Activated T-helper 1 cell treated with anti-CD3 and anti-CD28 coated beads, Interleukin-12 subunit alpha, Interleukin-12 subunit beta, Interleukin-2, Interleukin-4 antibody, amounts not matched to agents 30 ng/mL and 10 ng/mL and 1 ng/mL, durations not matched to agents 14 hours and 24 hours and 36 hours (primary cell): ENCODE measurements at regions not wholly inside any gene's neighbourhood (a gene's known extent, or its start where the extent isn't known, plus 50 kb on each side); places are given as distances from the start of the nearest gene placed in this dataset.

Experiments used
- DNase-seq: peaks from one replicate; pipeline ENCODE4 v3.0.0; 2021; ENCODE audit warnings: low spot score
- H3K27ac Mint-ChIP-seq: one replicate; pipeline ENCODE4 v1.8.0; 2021; ENCODE audit warnings: mild to moderate bottlenecking, mixed read lengths
- H3K27me3 Mint-ChIP-seq: one replicate; pipeline ENCODE4 v1.8.0; 2022; ENCODE audit warnings: mild to moderate bottlenecking, moderate library complexity, mixed read lengths; ENCODE audit not compliant: insufficient read depth
- H3K36me3 Mint-ChIP-seq: one replicate; pipeline ENCODE4 v1.8.0; 2021; ENCODE audit warnings: low read depth, mixed read lengths
- H3K4me1 Mint-ChIP-seq: one replicate; pipeline ENCODE4 v1.8.0; 2021; ENCODE audit warnings: low read depth, mixed read lengths
- H3K4me3 Mint-ChIP-seq: one replicate; pipeline ENCODE4 v1.8.0; 2021; ENCODE audit warnings: mild to moderate bottlenecking, moderate library complexity, mixed read lengths
- H3K9me3 Mint-ChIP-seq: one replicate; pipeline ENCODE4 v1.8.0; 2021; ENCODE audit warnings: mixed read lengths
- intact Hi-C: fragments of 100-400 bp; cut with micrococcal nuclease; formaldehyde crosslinking; loops from one replicate; pipeline ENCODE4 v1.15.1; 2024

DNA sequence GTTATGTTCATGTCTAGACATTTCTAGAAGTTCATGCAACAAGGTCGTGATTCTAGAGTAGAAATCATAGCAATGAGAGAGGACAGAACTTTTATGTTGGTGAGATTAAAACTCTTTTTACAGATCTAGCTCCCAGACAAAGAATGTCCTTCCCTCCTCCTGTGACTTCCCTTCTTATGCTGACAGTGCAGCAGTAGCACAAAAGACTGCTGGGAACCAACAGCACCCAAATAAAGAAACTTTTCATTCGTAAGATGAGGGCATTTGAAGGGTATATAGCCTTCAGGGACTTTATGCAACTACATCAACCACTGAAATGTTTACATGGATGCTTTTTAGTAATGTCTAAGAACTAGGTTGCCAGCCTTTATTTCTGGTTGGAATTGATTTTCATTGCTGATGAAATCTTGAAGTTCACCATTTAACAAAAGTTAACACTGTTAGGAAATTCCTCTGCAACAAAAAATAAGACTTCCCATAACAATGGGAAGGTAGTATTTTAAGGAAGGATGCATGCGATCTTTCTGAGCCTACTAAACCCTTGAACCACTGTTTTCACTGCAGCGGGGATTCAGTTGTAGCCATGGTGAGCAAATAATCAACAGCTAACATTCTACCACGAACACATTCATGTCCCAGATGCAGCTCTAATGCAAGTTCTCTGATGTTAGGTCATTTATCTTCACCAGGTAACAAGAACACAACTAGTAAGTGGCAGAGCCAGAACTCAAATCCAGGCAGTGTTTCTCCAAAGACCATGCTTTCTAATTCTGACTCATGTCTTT lies 672.8 kb downstream of the PTPRC start:
- H3K27ac Mint-ChIP-seq: no peak overlapping the region
- peaks cover 7% of the 10 kb centered on the region for H3K4me1 Mint-ChIP-seq
- no peaks in the 10 kb centered on the region for H3K9me3 Mint-ChIP-seq
- peaks cover 17% of the 10 kb centered on the region for H3K27me3 Mint-ChIP-seq
- no peak for DNase-seq
- H3K4me3 Mint-ChIP-seq: no peak overlapping the region
- intact Hi-C loops: no loop called here
- H3K36me3 Mint-ChIP-seq: no peaks in the 10 kb centered on the region

DNA sequence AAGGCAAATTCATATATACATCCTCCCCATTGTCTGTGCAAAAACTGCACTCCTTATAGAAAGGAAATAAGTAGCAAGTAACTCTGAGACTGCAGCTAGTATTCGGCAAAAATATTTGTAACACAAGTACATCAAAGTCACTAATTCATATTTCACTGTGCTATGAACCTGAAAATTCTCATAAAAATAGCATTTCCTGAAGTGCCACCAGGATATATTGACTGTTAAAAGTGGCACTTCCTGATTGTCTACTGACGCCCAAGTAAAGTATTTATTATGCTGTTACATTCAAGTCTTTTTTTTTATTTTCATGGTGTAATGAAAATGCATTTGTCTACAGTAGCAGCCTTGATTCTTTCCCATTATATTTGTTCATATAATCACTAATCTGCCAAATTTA lies 673.8 kb downstream of the PTPRC start:
- Mint-ChIP-seq H3K4me3 (no peak overlapping the region), H3K27ac (no peak overlapping the region), H3K36me3 (no peaks in the 10 kb centered on the region), H3K4me1 (peaks cover 7% of the 10 kb centered on the region), H3K9me3 (no peaks in the 10 kb centered on the region), H3K27me3 (peaks cover 14% of the 10 kb centered on the region)
- intact Hi-C loops: no loop called here
- no peak for DNase-seq

DNA sequence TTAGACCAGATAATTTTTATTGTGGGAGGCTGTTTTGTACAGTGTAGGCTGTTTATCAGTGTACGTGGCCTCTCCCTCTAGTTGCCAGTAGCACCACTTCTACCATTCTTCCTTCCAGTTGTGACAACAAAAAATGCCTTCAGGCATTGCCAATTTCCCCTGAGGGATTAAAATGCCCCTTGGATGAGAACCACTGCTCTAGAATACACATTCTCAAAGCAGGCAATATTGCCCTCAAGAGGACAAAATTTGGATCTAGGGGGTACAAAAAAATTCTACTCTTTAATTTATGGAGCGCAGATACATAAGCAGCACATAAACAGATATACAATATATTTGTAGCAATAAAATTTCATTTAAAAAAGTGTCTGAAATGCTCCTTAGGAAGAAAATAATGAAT lies 674.6 kb downstream of the PTPRC start:
- H3K4me1 Mint-ChIP-seq: peaks cover 2% of the 10 kb centered on the region
- intact Hi-C loops: no loop called here
- H3K36me3 Mint-ChIP-seq: no peaks in the 10 kb centered on the region
- H3K9me3 Mint-ChIP-seq: no peaks in the 10 kb centered on the region
- DNase-seq: no peak
- no peak overlapping the region for H3K4me3 Mint-ChIP-seq
- H3K27ac Mint-ChIP-seq: no peak overlapping the region
- peaks cover 17% of the 10 kb centered on the region for H3K27me3 Mint-ChIP-seq

DNA sequence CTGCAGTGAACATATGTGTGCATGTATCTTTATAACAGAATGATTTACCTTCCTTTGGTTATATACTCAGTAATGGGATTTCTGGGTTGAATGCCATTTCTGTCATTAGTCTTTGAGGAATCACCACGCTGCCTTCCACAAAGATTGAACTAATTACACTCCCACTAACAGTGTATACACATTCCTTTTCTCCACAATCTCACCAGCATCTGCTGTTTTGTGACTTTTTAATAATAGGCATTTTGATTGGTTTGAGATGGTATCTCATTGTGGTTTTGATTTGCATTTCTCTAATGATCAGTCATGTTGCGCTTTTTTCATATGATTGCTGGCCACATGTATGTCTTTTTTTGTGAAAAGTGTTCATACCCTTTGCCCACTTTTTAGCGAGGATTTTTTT lies 680.5 kb downstream of the PTPRC start:
- DNase-seq: no peak
- no peak overlapping the region for H3K27ac Mint-ChIP-seq
- no peaks in the 10 kb centered on the region for H3K9me3 Mint-ChIP-seq
- intact Hi-C loops: no loop called here
- no peaks in the 10 kb centered on the region for H3K4me1 Mint-ChIP-seq
- H3K27me3 Mint-ChIP-seq: peaks cover 21% of the 10 kb centered on the region
- no peaks in the 10 kb centered on the region for H3K36me3 Mint-ChIP-seq
- no peak overlapping the region for H3K4me3 Mint-ChIP-seq

DNA sequence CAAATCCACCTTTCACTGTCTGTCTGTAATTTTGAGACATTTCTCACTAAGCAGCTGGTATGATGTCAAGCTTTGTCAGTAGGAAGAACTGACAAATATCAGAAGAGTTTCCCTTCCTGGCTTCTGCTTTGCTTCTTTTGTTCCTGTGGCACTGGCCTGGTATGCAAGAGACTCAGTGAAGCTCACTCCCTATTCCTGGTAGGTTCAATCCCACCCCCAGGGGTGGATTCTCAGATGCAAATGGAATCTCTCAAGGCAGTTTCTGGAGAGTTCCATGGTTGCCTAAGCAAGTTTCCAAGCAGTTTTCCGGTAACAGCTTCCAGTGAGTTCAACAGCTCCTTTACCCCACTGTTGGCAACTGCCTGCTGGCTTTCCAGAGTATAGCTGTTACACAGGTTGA lies 683.4 kb downstream of the PTPRC start:
- H3K27ac Mint-ChIP-seq: no peak overlapping the region
- no peak overlapping the region for H3K4me3 Mint-ChIP-seq
- no peaks in the 10 kb centered on the region for H3K4me1 Mint-ChIP-seq
- peaks cover 20% of the 10 kb centered on the region for H3K27me3 Mint-ChIP-seq
- no peak for DNase-seq
- peaks cover 7% of the 10 kb centered on the region for H3K9me3 Mint-ChIP-seq
- H3K36me3 Mint-ChIP-seq: no peaks in the 10 kb centered on the region
- intact Hi-C loops: no loop called here

DNA sequence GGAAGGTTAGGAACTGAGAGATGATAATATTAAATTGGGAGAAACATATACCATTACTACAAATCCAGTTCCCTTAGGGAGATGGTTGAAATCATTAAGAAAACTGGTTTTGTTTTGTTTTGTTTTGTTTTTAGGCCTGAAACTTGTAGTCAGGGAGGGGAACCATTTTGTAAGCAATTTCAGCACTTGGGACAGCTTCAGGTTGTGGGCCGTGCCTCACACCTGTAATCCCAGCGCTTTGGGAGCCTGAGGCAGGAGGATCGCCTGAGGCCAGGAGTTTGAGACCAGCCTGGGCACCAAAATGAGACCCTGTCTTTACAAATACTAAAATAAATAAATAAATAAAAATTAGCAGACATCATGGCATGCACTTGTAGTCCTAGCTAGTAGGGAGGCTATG lies 694.3 kb upstream of the NR5A2 start:
- Mint-ChIP-seq H3K27ac (no peak overlapping the region), H3K27me3 (peaks cover 6% of the 10 kb centered on the region), H3K4me3 (no peak overlapping the region), H3K36me3 (no peaks in the 10 kb centered on the region), H3K4me1 (no peaks in the 10 kb centered on the region), H3K9me3 (no peaks in the 10 kb centered on the region)
- DNase-seq: no peak
- intact Hi-C loops: no loop called here

DNA sequence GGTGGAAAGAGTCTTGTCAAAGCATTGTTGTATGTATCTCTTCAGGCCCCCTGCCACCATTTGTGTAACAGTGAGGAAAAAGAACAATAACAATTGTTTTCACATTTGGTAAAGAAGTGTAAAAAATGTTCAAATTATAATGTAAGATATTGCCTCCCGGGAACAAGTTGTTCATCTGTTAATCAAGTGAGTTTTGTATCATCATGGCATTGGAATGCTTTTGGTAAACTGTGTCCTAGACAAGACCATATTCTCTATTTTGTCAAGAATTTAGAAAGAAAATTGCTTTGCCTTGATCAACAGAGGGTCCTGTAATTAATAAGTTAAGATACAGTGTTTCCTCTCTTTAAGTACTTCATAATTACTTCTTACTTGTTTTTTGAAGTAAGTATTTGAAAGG lies 692.0 kb upstream of the NR5A2 start:
- Mint-ChIP-seq H3K9me3 (no peaks in the 10 kb centered on the region), H3K4me1 (no peaks in the 10 kb centered on the region), H3K27ac (no peak overlapping the region), H3K27me3 (peaks cover 12% of the 10 kb centered on the region), H3K4me3 (no peak overlapping the region), H3K36me3 (no peaks in the 10 kb centered on the region)
- intact Hi-C loops: no loop called here
- no peak for DNase-seq

DNA sequence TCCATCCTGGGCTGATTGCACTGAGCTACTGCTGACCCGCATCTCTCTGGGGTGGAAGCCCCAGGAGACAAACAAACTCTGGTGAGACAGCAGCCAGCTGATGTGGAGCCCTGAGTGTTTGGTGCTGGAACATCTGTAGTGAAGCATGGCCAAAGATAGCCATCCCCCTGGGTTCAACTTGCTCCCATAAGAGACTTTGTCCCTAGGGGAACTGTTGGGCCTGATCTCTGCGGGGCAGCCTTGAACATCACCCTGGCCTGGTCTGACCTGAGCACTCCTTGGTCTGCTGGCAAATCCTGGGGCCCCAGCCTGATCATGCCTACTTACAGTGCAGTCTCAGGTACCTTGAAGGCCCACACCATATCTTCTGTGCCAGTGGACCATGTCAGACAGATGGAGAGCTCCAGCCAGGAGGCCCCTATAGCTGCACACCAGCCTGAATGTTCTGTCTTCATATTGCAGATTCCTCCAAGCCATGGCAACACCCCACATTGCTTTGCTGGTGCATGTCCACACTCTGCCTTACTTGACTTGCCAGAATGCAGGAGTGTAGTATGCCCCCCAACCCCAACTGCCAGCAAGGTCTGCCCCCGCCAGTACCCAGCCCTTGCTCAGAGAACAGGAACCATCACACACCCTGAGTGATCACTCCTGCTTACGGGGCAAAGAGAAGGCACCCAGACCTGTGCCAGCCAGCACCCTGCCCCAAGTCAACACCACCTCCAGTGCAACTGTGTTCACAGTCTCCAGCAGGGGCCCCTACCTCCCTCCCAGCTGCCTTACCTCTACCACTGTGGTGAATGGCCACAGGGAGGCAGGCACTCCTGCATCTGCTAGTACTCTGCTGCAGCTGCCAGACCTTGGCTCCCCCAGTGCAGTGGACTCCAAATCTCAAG lies 690.5 kb upstream of the NR5A2 start:
- H3K27me3 Mint-ChIP-seq: peaks cover 12% of the 10 kb centered on the region
- H3K36me3 Mint-ChIP-seq: no peaks in the 10 kb centered on the region
- no peaks in the 10 kb centered on the region for H3K4me1 Mint-ChIP-seq
- DNase-seq: no peak
- H3K27ac Mint-ChIP-seq: no peak overlapping the region
- intact Hi-C loops: no loop called here
- H3K9me3 Mint-ChIP-seq: no peaks in the 10 kb centered on the region
- H3K4me3 Mint-ChIP-seq: no peak overlapping the region

DNA sequence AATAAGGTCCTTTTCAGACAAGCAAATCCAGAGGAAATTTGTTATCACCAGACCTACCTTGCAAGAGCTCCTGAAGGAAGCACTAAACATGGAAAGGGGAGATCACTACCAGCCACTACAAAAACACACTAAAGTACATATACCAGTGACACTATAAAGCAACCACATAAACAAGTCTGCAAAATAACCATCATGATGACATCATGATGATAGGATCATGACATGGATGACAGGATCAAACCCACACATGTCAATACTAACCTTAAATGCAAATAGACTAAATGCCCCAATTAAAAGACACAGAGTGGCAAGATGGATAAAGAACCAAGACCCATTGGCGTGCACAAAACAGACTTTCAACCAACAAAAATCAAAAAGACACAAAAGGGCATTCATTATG lies 688.8 kb upstream of the NR5A2 start:
- no peaks in the 10 kb centered on the region for H3K36me3 Mint-ChIP-seq
- no peak overlapping the region for H3K4me3 Mint-ChIP-seq
- H3K27ac Mint-ChIP-seq: no peak overlapping the region
- H3K4me1 Mint-ChIP-seq: no peaks in the 10 kb centered on the region
- peaks cover 12% of the 10 kb centered on the region for H3K27me3 Mint-ChIP-seq
- no peaks in the 10 kb centered on the region for H3K9me3 Mint-ChIP-seq
- intact Hi-C loops: no loop called here
- no peak for DNase-seq

DNA sequence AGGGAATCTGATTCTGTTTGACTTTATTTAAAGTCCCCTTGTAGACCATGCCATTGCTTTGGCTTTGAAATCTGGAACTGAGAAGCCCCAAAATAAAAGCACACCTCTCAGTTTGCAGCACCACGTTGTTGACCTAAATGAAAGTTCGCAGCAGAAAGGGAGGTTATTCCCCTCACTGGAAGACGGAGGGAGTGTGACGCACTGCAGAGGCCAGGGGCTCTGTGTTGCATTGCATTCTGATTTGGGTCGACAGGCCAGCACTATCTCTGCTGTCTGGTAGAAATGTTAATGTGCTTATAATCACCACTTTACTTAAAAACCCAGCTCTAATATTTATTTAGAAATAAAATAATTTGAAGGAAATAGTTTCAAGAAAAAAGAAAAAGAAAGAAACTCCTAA lies 675.2 kb upstream of the NR5A2 start:
- H3K27ac Mint-ChIP-seq: no peak overlapping the region

DNA sequence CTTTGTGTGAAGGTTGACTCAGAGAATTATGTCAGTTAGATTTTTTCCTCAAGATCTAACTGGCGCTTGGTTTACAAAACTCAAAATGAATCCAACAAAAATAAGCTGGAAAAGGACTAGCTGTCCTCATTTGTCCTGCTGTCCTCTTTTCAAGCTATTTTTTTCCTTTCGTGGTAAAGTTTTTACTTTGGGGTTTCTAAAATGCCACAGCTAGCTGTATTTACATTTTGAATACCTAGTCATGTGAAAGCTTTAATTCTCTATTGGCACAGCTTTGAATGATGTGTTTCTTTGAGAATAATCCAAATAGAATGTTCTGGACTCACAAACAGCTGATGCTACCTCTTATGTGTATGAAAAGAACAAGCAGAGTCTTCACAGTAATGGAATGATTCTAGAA lies 673.6 kb upstream of the NR5A2 start:
- Mint-ChIP-seq H3K27me3 (no peaks in the 10 kb centered on the region), H3K9me3 (peaks cover 6% of the 10 kb centered on the region), H3K36me3 (no peaks in the 10 kb centered on the region), H3K4me1 (no peaks in the 10 kb centered on the region), H3K4me3 (no peak overlapping the region), H3K27ac (no peak overlapping the region)
- intact Hi-C loops: no loop called here
- no peak for DNase-seq

More for the DNA sequence above, 675.2 kb upstream of the NR5A2 start:
- H3K27me3 Mint-ChIP-seq: no peaks in the 10 kb centered on the region
- no peak overlapping the region for H3K4me3 Mint-ChIP-seq
- no peaks in the 10 kb centered on the region for H3K36me3 Mint-ChIP-seq
- intact Hi-C loops: no loop called here
- peaks cover 8% of the 10 kb centered on the region for H3K9me3 Mint-ChIP-seq
- DNase-seq: no peak
- H3K4me1 Mint-ChIP-seq: no peaks in the 10 kb centered on the region

DNA sequence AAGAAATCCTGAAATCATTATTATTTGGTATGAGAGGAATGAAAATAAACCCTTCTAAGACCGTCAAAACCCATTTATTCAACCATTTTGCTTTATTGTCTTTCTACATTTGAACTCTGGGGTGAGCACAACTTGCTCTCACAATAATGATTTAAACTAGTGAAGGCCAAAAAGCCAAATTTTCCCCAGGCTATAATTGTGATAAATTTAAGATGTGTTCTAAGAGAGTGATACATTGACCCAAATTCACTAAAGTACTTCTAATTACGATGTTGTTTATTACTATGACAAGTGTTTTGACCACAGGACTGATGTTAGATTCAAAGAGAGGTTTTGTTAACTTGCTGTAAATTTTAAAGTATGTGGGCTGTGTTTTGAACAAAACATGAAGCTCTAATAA lies 670.9 kb upstream of the NR5A2 start:
- H3K36me3 Mint-ChIP-seq: no peaks in the 10 kb centered on the region

DNA sequence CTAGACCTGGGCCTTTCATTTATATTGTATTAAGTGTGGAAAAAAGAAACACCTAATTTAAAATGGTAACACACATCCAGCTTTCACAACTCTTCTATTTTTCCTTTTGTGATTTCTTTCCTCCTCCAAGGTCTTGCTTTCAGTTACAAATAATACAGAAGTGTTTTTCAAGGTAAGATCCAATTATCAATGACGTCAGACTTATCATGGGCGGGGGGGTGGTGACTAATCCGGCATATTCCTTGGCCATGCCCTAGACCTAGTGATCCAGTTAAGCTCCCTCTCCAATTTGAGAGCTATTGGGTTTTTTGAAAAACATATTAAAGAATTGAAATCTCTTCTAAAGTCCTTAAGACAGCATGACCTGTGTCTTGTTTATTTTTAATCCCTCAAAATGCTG lies 669.9 kb upstream of the NR5A2 start:
- intact Hi-C loops: no loop called here
- no peak for DNase-seq
- H3K4me3 Mint-ChIP-seq: no peak overlapping the region
- H3K27me3 Mint-ChIP-seq: peaks cover 2% of the 10 kb centered on the region
- H3K9me3 Mint-ChIP-seq: no peaks in the 10 kb centered on the region
- H3K4me1 Mint-ChIP-seq: no peaks in the 10 kb centered on the region
- H3K27ac Mint-ChIP-seq: no peak overlapping the region
- no peaks in the 10 kb centered on the region for H3K36me3 Mint-ChIP-seq

More for the DNA sequence above, 670.9 kb upstream of the NR5A2 start:
- Mint-ChIP-seq H3K9me3 (no peaks in the 10 kb centered on the region), H3K27ac (no peak overlapping the region), H3K27me3 (peaks cover 2% of the 10 kb centered on the region), H3K4me3 (no peak overlapping the region), H3K4me1 (no peaks in the 10 kb centered on the region)
- intact Hi-C loops: no loop called here
- no peak for DNase-seq
